Activated T-helper 2 cell treated with anti-CD3 and anti-CD28 coated beads, Interferon-gamma antibody, Interleukin-2, Interleukin-4, amounts not matched to agents 10 μg/mL and 5 μg/mL and 100 μg/mL, durations not matched to agents 14 hours and 24 hours and 36 hours (primary cell): ENCODE measurements at regions not wholly inside any gene's neighbourhood (a gene's known extent, or its start where the extent isn't known, plus 50 kb on each side); places are given as distances from the start of the nearest gene placed in this dataset.
"Not testable (repeated sequence)": the region's sequence is repeated elsewhere in the genome, so short reads cannot be mapped to it uniquely, and the experiment has no call there.

Source experiments
- DNase-seq: peaks from one replicate; pipeline ENCODE4 v3.0.0; 2021; ENCODE audit warnings: low spot score
- H3K27ac Mint-ChIP-seq: one replicate; pipeline ENCODE4 v1.8.0; 2021; ENCODE audit warnings: mixed read lengths
- H3K27me3 Mint-ChIP-seq: one replicate; pipeline ENCODE4 v1.8.0; 2021; ENCODE audit warnings: low read depth, mixed read lengths
- H3K36me3 Mint-ChIP-seq: one replicate; pipeline ENCODE4 v1.8.0; 2021; ENCODE audit warnings: low read depth, mixed read lengths
- H3K4me1 Mint-ChIP-seq: one replicate; pipeline ENCODE4 v1.8.0; 2021; ENCODE audit warnings: low read depth, mixed read lengths
- H3K4me3 Mint-ChIP-seq: one replicate; pipeline ENCODE4 v1.8.0; 2021; ENCODE audit warnings: low read depth, mild to moderate bottlenecking, moderate library complexity, mixed read lengths
- H3K9me3 Mint-ChIP-seq: one replicate; pipeline ENCODE4 v1.8.0; 2021; ENCODE audit warnings: mixed read lengths
- intact Hi-C: fragments of 100-400 bp; cut with micrococcal nuclease; formaldehyde crosslinking; loops from one replicate; pipeline ENCODE4 v1.15.1; 2023

DNA sequence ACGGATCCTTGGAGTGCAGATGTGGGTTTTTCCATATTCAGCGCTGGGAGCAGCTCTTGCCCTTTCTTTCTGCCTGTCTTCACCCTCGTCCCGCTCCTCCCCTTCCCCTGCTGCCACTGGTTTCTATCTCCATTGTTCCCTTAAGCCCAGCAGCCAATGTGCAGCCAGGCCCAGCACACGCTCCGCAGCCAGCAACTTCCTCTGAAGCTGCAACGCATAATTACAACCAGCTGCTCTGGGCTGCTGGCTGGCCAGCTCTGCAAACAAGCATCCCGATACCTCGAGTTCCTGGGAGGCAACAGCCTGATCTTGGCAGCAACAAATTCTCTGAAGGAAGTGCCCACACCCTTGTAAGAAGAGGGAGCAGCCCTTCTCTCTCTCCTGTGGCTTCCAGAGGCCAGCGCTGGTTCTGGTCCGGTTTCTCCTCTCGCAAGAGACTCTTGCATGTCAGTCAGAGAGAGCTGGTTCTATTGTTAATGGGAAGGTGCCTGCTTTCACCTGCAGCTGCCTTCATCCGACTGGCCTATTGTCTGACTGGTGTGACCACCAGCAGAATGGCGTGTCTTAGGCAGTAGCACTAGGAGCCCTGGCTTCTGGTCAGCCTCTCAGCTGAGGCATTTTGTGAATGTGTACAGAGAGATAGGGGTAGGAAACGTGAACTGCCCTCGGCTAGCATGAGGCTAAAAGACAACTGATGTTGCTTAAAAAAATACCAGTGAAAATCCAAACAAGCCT lies 83.8 kb upstream of the MAML3 start:
- no peaks in the 10 kb centered on the region for H3K9me3 Mint-ChIP-seq
- H3K27me3 Mint-ChIP-seq: peaks cover 4% of the 10 kb centered on the region
- no peak overlapping the region for H3K4me3 Mint-ChIP-seq
- peaks cover 40% of the 10 kb centered on the region for H3K4me1 Mint-ChIP-seq
- no peaks in the 10 kb centered on the region for H3K36me3 Mint-ChIP-seq
- H3K27ac Mint-ChIP-seq: no peak overlapping the region
- DNase-seq: no peak
- intact Hi-C loops: no loop called here

DNA sequence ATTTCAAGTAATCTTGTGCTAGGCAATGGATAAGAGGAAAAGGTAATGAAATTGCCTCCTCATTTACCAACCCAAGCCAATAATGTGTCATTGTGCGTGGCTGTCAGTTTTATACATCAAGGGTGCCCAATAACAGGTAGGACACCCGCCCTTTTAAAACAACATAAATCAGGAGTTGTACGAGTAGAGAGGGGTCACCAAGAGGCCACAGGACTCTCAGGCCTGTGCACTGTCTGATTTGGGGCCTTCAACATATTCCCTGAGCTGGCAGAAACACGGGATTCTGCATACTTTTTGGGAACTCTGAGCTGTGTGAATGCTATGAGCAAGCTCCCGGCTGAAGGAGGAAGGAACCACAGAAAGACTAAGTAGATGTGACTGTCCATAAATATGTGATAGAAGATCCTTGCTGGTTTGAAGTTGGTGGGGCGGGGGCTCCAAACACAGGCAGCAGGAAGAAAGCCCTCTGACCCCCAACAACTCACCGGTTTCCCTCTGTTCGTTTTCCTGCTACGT lies 82.7 kb upstream of the MAML3 start:
- Mint-ChIP-seq H3K4me1 (peaks cover 35% of the 10 kb centered on the region), H3K9me3 (no peaks in the 10 kb centered on the region), H3K36me3 (no peaks in the 10 kb centered on the region), H3K27ac (no peak overlapping the region), H3K27me3 (peaks cover 4% of the 10 kb centered on the region), H3K4me3 (no peak overlapping the region)
- DNase-seq: no peak
- intact Hi-C loops: no loop called here

DNA sequence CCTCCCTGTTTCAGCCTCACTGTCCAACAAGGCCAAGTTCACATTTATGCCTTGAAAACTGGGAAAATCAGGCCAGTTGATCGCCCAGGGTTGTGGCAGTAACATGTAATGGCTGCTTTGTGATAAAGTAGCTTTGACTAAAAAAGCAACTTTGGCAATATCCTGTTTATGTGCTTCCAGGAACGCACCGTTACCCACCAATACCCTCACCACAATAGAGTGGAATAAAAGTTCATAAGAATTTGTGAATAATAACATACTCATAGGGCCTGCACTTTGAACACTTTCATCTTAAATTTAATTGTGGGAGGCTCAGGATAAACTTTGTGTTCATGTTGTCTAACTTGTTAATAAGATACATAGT lies 80.7 kb upstream of the MAML3 start:
- Mint-ChIP-seq H3K27me3 (no peaks in the 10 kb centered on the region), H3K27ac (peak overlapping the region; percentile 97), H3K4me3 (peak overlapping the region; percentile 42), H3K9me3 (peaks cover 3% of the 10 kb centered on the region), H3K4me1 (peaks cover 35% of the 10 kb centered on the region), H3K36me3 (no peaks in the 10 kb centered on the region)
- DNase-seq: no peak
- intact Hi-C loops: loop anchor here (1.0 to 5.0 kb wide), 3 partner anchors 9 to 377 kb away; partner anchors contain the start of gene MAML3

DNA sequence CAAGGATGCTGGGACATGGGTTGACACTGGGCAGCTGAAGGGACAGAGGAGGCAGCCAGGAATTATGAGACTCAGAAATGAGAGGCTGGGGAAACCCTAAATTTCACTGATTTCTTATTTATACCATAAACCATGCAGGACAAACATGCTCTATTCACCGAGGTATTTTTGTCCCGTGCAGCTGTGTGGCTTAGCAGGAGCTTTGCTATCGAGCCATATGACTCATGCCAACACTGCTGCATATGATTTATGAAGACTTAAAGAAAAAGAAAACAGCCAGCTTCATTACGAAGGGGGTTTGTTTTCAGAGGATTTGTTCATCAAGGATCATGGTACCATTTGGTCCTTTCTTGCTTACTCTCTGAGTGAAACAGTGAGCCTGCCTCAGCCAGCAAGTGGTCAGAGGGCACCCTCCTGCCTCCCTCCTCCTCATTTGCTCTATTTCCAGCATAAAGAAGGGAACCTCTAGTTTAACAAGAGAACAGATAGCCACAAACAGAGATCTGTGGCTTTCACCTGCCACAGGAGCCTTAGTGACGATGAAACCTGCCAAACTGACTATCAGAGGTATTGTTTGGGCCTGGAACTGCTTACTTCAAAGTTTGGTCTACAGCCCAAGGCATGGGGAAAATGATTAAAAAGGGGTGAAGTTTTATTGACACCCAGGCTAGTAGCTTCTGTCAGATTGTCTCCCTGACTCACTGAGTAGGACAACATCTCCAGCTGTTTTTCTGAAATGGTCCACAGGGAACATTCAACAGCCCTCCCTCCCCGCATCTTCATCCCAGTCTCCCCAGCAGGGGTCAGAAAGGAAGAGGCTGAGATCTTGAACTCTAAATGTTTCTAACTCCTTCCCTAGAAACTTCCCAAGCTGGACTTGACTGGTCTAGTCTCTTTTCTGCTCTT lies 80.1 kb upstream of the MAML3 start:
- Mint-ChIP-seq H3K27ac (peak overlapping the region; percentile 97), H3K27me3 (no peaks in the 10 kb centered on the region), H3K4me3 (peak overlapping the region; percentile 42), H3K36me3 (no peaks in the 10 kb centered on the region), H3K4me1 (peaks cover 35% of the 10 kb centered on the region), H3K9me3 (peaks cover 4% of the 10 kb centered on the region)
- DNase-seq: no peak
- intact Hi-C loops: loop anchor here (1.0 to 5.0 kb wide), 3 partner anchors 9 to 377 kb away; partner anchors contain the start of gene MAML3

DNA sequence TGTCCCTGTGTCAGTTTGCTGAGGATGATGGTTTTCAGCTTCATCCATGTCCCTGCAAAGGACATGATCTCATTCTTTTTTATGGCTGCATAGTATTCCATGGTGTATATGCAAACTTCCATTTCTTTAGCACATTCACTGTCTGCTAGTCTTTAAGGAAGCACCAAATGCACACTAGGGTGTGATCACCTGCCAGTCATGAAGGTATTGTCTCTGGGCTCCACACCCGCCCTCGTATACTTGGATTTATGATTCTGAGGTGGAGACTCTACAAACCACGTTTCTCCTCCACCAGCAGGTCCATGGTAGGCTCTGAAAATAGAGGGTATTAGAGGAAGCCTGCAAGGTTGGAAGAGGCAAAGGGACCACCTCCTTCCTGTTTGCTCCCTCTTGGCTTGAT lies 75.9 kb upstream of the MAML3 start:
- intact Hi-C loops: loop anchor here (5.0 kb wide), 1 partner anchor 373 kb away; no protein-coding TSS in a partner anchor
- no peak for DNase-seq
- Mint-ChIP-seq H3K4me1 (peaks cover 19% of the 10 kb centered on the region), H3K9me3 (peaks cover 4% of the 10 kb centered on the region), H3K36me3 (no peaks in the 10 kb centered on the region), H3K27me3 (peaks cover 5% of the 10 kb centered on the region), H3K27ac (no peak overlapping the region), H3K4me3 (no peak overlapping the region)

DNA sequence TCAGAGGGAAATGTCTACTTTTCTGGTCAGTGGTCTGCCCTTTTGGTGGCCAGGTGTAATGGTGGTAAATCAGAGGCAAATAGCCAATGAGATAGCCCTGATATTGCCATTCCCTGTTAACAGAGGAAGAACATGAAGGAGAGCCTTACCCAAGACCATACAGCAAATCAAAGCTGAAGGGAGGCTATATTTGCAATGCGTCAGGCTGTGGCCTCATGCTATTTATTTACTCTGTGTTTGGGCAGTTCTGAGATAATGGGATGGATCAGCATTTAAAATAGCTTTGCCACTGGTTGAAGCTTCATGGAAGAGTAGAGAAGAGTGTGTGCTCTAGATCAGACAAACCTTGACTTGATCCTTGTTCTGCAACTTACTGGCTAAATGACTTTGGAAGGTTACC lies 73.3 kb upstream of the MAML3 start:
- H3K4me1 Mint-ChIP-seq: peaks cover 3% of the 10 kb centered on the region
- peaks cover 5% of the 10 kb centered on the region for H3K27me3 Mint-ChIP-seq
- no peaks in the 10 kb centered on the region for H3K36me3 Mint-ChIP-seq
- no peak overlapping the region for H3K27ac Mint-ChIP-seq
- H3K4me3 Mint-ChIP-seq: no peak overlapping the region
- peaks cover 4% of the 10 kb centered on the region for H3K9me3 Mint-ChIP-seq
- DNase-seq: no peak
- intact Hi-C loops: no loop called here

DNA sequence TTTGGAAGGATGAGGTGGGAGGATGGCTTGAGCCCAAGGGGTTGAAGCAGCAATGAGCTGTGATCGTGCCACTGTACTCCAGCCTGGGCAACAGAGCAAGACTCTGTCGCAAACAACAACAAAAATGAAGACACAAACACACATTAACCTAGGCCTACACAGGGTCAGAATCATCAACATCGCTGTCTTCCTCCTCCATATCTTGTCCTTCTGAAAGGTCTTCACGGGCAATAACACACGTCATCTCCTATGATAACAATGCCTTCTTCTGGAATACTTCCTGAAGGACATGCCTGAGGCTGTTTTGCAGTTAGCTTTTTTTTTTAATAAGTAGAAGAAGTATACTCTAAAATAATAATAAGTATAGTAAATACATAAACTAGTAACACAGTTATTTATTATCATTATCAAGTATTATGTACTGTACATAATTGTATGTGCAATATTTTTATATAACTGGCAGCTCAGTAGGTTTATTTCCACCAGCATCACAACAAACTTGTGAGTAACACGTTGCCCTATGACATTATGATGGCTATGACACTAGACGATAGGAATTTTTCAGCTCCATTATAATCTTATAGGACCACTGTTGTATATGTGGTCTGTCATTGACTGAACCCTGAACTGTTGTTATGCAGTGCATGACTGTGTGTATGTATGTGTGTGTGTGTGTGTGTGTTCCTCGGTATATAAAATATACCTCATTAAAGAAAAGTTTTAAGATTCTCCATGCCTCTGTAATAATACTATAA lies 69.2 kb upstream of the MAML3 start:
- intact Hi-C loops: no loop called here
- Mint-ChIP-seq H3K4me3 (no peak overlapping the region), H3K36me3 (no peaks in the 10 kb centered on the region), H3K4me1 (no peaks in the 10 kb centered on the region), H3K27me3 (peaks cover 15% of the 10 kb centered on the region), H3K9me3 (no peaks in the 10 kb centered on the region), H3K27ac (no peak overlapping the region)
- no peak for DNase-seq

DNA sequence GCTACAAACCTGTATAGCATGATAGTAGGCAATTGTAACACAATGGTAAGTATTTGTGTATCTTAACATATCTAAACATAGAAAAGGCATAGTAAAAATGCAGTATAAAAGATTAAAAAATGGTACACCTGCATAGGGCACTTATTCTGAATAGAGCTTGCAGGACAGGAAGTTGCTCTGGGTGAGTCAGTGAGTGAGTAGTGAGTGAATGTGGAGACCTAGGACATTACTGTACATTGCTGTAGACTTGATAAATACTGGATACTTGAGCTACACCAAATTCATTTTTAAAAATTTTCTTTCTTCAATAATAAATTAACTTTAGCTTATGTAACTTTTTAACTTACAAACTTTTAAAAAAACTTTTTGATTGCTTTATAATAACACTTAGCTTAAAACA lies 68.2 kb upstream of the MAML3 start:
- Mint-ChIP-seq H3K27ac (no peak overlapping the region), H3K4me3 (no peak overlapping the region), H3K36me3 (no peaks in the 10 kb centered on the region), H3K4me1 (no peaks in the 10 kb centered on the region), H3K27me3 (peaks cover 11% of the 10 kb centered on the region), H3K9me3 (no peaks in the 10 kb centered on the region)
- DNase-seq: no peak
- intact Hi-C loops: no loop called here

DNA sequence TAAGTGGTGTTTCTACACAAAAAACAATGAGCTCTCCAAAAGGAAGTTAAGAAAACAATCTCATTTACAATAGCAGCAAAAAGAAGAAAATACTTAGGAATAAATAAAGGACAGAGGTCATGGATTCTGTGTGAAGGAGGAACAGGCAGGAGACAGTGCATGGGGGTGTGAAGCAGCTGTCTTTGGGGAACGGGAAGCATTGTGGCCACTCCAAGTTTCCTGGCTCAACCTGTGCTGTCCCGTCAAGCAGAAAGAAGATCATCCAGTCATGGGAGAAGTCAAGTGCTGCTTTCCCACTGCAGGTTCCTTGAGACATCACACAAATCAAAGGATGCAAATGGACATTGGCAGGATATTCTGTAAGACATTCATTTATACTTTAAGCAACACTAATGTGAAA lies 66.1 kb upstream of the MAML3 start:
- no peak for DNase-seq
- no peak overlapping the region for H3K27ac Mint-ChIP-seq
- no peaks in the 10 kb centered on the region for H3K4me1 Mint-ChIP-seq
- no peaks in the 10 kb centered on the region for H3K36me3 Mint-ChIP-seq
- H3K4me3 Mint-ChIP-seq: no peak overlapping the region
- H3K27me3 Mint-ChIP-seq: peaks cover 12% of the 10 kb centered on the region
- intact Hi-C loops: no loop called here
- no peaks in the 10 kb centered on the region for H3K9me3 Mint-ChIP-seq

DNA sequence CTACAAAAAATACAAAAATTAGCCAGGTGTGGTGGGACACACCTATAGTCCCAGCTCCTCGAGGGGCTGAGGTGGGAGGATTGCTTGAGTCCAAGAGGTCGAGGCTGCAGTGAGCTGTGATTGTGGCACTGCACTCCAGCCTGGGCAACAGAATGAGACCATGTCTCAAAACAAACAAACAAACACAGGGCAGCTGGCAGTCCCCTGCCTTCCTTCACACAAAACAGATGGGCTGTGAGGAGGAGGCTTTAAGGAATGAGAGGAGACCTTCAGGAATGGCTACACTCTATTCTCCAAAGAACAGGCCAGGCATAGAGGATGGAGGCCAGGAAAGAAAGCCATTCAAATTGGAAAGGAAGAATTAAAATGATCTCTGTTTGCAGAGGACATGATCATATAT lies 65.6 kb upstream of the MAML3 start:
- no peak overlapping the region for H3K4me3 Mint-ChIP-seq
- no peak for DNase-seq
- H3K27me3 Mint-ChIP-seq: peaks cover 17% of the 10 kb centered on the region
- H3K27ac Mint-ChIP-seq: no peak overlapping the region
- H3K9me3 Mint-ChIP-seq: no peaks in the 10 kb centered on the region
- H3K4me1 Mint-ChIP-seq: no peaks in the 10 kb centered on the region
- intact Hi-C loops: no loop called here
- H3K36me3 Mint-ChIP-seq: no peaks in the 10 kb centered on the region

DNA sequence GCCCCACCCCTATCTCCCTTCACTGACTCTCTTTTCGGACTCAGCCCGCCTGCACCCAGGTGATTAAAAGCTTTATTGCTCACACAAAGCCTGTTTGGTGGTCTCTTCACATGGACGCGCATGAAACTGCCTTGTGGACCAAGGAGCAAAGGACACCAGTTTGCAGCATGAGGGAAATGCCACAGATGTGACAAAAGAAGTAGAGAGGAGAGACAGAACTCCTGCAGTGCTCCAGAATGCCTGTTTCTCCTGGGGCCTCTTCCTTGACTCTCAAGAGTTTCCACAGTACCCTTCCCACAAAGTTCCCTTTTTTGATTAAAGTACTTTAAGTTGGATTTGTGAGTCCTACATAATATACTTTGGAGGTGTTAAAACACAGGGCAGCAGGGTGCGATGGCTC lies 65.1 kb upstream of the MAML3 start:
- H3K4me1 Mint-ChIP-seq, H3K9me3 Mint-ChIP-seq, DNase-seq, H3K4me3 Mint-ChIP-seq, H3K36me3 Mint-ChIP-seq, intact Hi-C loops, H3K27ac Mint-ChIP-seq: not testable (repeated sequence)
- H3K27me3 Mint-ChIP-seq: peaks cover 20% of the 10 kb centered on the region

DNA sequence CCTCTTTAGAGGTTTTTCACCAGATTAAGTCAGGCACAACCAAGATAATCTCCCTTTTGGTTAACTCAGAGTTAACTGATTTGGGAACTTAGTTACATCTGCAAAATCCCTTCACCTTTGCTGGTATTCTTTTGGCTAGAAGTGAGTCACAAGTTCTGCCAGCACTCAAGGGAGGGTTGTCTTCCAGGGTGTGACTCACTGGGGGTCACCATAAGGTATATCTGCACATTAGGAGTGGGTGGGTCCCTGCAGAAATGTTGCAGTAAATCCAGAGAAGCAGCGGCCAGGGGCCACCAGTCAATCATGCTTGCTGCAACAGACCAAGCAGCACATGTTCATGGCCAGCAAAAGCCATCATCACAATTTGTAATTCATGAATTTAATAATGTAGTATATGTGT lies 59.8 kb upstream of the MAML3 start:
- H3K27ac Mint-ChIP-seq: no peak overlapping the region
- no peaks in the 10 kb centered on the region for H3K36me3 Mint-ChIP-seq
- no peak overlapping the region for H3K4me3 Mint-ChIP-seq
- no peaks in the 10 kb centered on the region for H3K4me1 Mint-ChIP-seq
- intact Hi-C loops: no loop called here
- H3K9me3 Mint-ChIP-seq: no peaks in the 10 kb centered on the region
- DNase-seq: no peak
- H3K27me3 Mint-ChIP-seq: peaks cover 23% of the 10 kb centered on the region
